Gastroesophageal sphincter (tissue), 4 donors: ENCODE measurements at regions not wholly inside any gene's neighbourhood (a gene's known extent, or its start where the extent isn't known, plus 50 kb on each side); places are given as distances from the start of the nearest gene placed in this dataset.

Experiments used
- ATAC-seq: fragments of 150-250 bp; one replicate; pipeline ENCODE4 v1.9.1; 2016; ENCODE audit warnings: mild to moderate bottlenecking, moderate library complexity
- H3K27ac ChIP-seq, 4 donors: fragments of 200-600 bp; sonication (generic) in 3 of 4; 1 replicate in 3 of 4; 2 replicates in 1 of 4; pipeline ENCODE4 v1.5.1; 2016 to 2019
- H3K27me3 ChIP-seq: fragments of 200-600 bp; sonication (generic); one replicate; pipeline ENCODE4 v1.5.1; 2019
- H3K36me3 ChIP-seq, 2 donors: fragments of 200-600 bp; sonication (generic); one replicate each; pipeline ENCODE4 v1.5.1; 2019; ENCODE audit warnings: control low read depth in 1 of 2
- H3K4me1 ChIP-seq, 3 donors: fragments of 200-600 bp; sonication (generic); 1 replicate in 2 of 3; 2 replicates in 1 of 3; pipeline ENCODE4 v1.5.1; 2016 to 2019; ENCODE audit warnings: control low read depth in 2 of 3
- H3K4me3 ChIP-seq, 2 donors: fragments of 200-600 bp; sonication (generic); one replicate each; pipeline ENCODE4 v1.5.1; 2019; ENCODE audit warnings: mild to moderate bottlenecking in 1 of 2, moderate library complexity in 1 of 2
- H3K9me3 ChIP-seq, 3 donors: fragments of 200-600 bp; sonication (generic); one replicate each; pipeline ENCODE4 v1.5.1; 2017 to 2019; ENCODE audit warnings: control low read depth in 2 of 3
- CTCF ChIP-seq, 4 experiments: fragments of 200-600 bp in 2 of 4; fragments of 450-650 bp in 2 of 4; sonication (generic) in 1 of 4; IDR thresholded peaks; one replicate each; pipeline ENCODE4 v1.5.1; 2017 to 2019; ENCODE audit warnings: antibody characterized with exemption in 4 of 4, mild to moderate bottlenecking in 2 of 4, moderate library complexity in 2 of 4
- EP300 ChIP-seq: sonication (generic); formaldehyde crosslinking; IDR thresholded peaks from one replicate; pipeline ENCODE4 v1.6.1; 2017; ENCODE audit warnings: antibody characterized with exemption, mild to moderate bottlenecking
- POLR2A ChIP-seq, 2 donors: fragments of 450-650 bp; IDR thresholded peaks; one replicate each; pipeline ENCODE4 v1.6.1; 2017; ENCODE audit warnings: antibody characterized with exemption in 2 of 2, mild to moderate bottlenecking in 2 of 2, moderate library complexity in 1 of 2
- POLR2AphosphoS5 ChIP-seq: sonication (generic); formaldehyde crosslinking; IDR thresholded peaks from one replicate; pipeline ENCODE4 v1.6.1; 2017; ENCODE audit warnings: antibody characterized with exemption
- WGBS, 2 donors: methylation state at CpG; one replicate each; pipeline ENCODE4 v1.1.5; 2018; ENCODE audit warnings: low coverage in 1 of 2; 5-methylcytosine and 5-hydroxymethylcytosine counted together

- Histone ChIP-seq H3K27me3 (no peaks in the 10 kb centered on the region), H3K4me3 (no peak overlapping the region), H3K9me3 (peaks cover 0 to 24% (median 0%) of the 10 kb centered on the region in 3 donors), H3K27ac (no peak overlapping the region), H3K4me1 (no peaks in the 10 kb centered on the region), H3K36me3 (no peaks in the 10 kb centered on the region)
- ATAC-seq = no peak
- TF ChIP-seq POLR2AphosphoS5 (no peak), EP300 (no peak), CTCF (IDR thresholded peaks at IDR 0.05) (no peak), POLR2A (IDR thresholded peaks at IDR 0.05) (no peak)
Measured at GRCh38 chr12:28068467-28068866, 95.9 kb upstream of the PTHLH start.

GRCh38 chr12:28079539-28079938 is 107.0 kb upstream of the PTHLH start:
- H3K4me3 ChIP-seq = no peak overlapping the region
- ATAC-seq = no peak
- H3K27me3 ChIP-seq = no peaks in the 10 kb centered on the region
- H3K4me1 ChIP-seq = no peaks in the 10 kb centered on the region
- no peaks in the 10 kb centered on the region for H3K36me3 ChIP-seq
- no peak overlapping the region for H3K27ac ChIP-seq
- TF ChIP-seq POLR2AphosphoS5 (no peak), EP300 (no peak), POLR2A (IDR thresholded peaks at IDR 0.05) (no peak), CTCF (IDR thresholded peaks at IDR 0.05) (no peak)
- peaks cover 0 to 27% (median 0%) of the 10 kb centered on the region in 3 donors for H3K9me3 ChIP-seq

GRCh38 chr12:28082096-28082495 is 108.2 kb upstream of the CCDC91 start:
- no peak overlapping the region for H3K27ac ChIP-seq
- 55 to 78% methylated on average over 1 of the region's 1 CpG for WGBS, 2 donors

GRCh38 chr12:28083840-28084678 is 106.2 kb upstream of the CCDC91 start:
- H3K36me3 ChIP-seq = no peaks in the 10 kb centered on the region
- peaks cover 0 to 5% (median 0%) of the 10 kb centered on the region in 3 donors for H3K4me1 ChIP-seq
- 52% methylated on average over 5 to 7 of the region's 7 CpGs for WGBS, 2 donors
- H3K27me3 ChIP-seq = no peaks in the 10 kb centered on the region
- no peak for ATAC-seq
- H3K9me3 ChIP-seq = no peaks in the 10 kb centered on the region
- no peak overlapping the region for H3K4me3 ChIP-seq
- H3K27ac ChIP-seq = no peak overlapping the region
- TF ChIP-seq CTCF (IDR thresholded peaks at IDR 0.05) (no peak), POLR2AphosphoS5 (no peak), POLR2A (IDR thresholded peaks at IDR 0.05) (no peak), EP300 (no peak)

More at GRCh38 chr12:28082096-28082495, 108.2 kb upstream of the CCDC91 start:
- peaks cover 0 to 8% (median 0%) of the 10 kb centered on the region in 3 donors for H3K9me3 ChIP-seq
- no peaks in the 10 kb centered on the region for H3K27me3 ChIP-seq
- no peak for TF ChIP-seq CTCF (IDR thresholded peaks at IDR 0.05)
- TF ChIP-seq POLR2A (IDR thresholded peaks at IDR 0.05) = no peak
- no peak for TF ChIP-seq POLR2AphosphoS5
- no peak for TF ChIP-seq EP300
- no peak overlapping the region for H3K4me3 ChIP-seq
- no peaks in the 10 kb centered on the region for H3K4me1 ChIP-seq
- no peak for ATAC-seq
- H3K36me3 ChIP-seq = no peaks in the 10 kb centered on the region

GRCh38 chr12:28086521-28087155 is 103.6 kb upstream of the CCDC91 start:
- peaks cover 0 to 7% (median 0%) of the 10 kb centered on the region in 3 donors for H3K4me1 ChIP-seq
- no peak overlapping the region for H3K4me3 ChIP-seq
- no peak overlapping the region for H3K27ac ChIP-seq
- no peak for TF ChIP-seq POLR2A (IDR thresholded peaks at IDR 0.05)
- no peak for TF ChIP-seq POLR2AphosphoS5
- TF ChIP-seq CTCF (IDR thresholded peaks at IDR 0.05) = no peak
- no peaks in the 10 kb centered on the region for H3K9me3 ChIP-seq
- 24 to 53% methylated on average over 5 to 7 of the region's 8 CpGs for WGBS, 2 donors
- no peak for ATAC-seq
- no peaks in the 10 kb centered on the region for H3K27me3 ChIP-seq
- H3K36me3 ChIP-seq = no peaks in the 10 kb centered on the region
